ENCODE measurements at regions not wholly inside any gene's neighbourhood (a gene's known extent, or its start where the extent isn't known, plus 50 kb on each side); places are given as distances from the start of the nearest gene placed in this dataset.

GRCh38 chr13:24099490-24099889, 61.0 kb upstream of the SPATA13 start:
- Histone ChIP-seq H3K36me3 (ENCODE audit: control insufficient read depth, insufficient read depth, low read length) (no peaks in the 10 kb centered on the region), H3K27me3 (replicated peaks; ENCODE audit: control insufficient read depth, insufficient read depth, low read length) (no peaks in the 10 kb centered on the region), H3K4me3 (replicated peaks; ENCODE audit: low read depth, low read length) (no peak overlapping the region)
- no peak for DNase-seq (ENCODE audit: extremely low read depth, insufficient read length)
- no peak for TF ChIP-seq CTCF (IDR thresholded peaks at IDR 0.05; ENCODE audit: insufficient read depth, low read length, poor library complexity, severe bottlenecking)

GRCh38 chr13:24100188-24100587, 60.3 kb upstream of the SPATA13 start:
- no peaks in the 10 kb centered on the region for H3K36me3 ChIP-seq (ENCODE audit: control insufficient read depth, insufficient read depth, low read length)
- no peak overlapping the region for H3K4me3 ChIP-seq (replicated peaks; ENCODE audit: low read depth, low read length)
- TF ChIP-seq CTCF (IDR thresholded peaks at IDR 0.05; ENCODE audit: insufficient read depth, low read length, poor library complexity, severe bottlenecking) = no peak
- no peaks in the 10 kb centered on the region for H3K27me3 ChIP-seq (replicated peaks; ENCODE audit: control insufficient read depth, insufficient read depth, low read length)
- no peak for DNase-seq (ENCODE audit: extremely low read depth, insufficient read length)

GRCh38 chr13:24103782-24104372, 56.6 kb upstream of the SPATA13 start:
- H3K27me3 ChIP-seq (replicated peaks; ENCODE audit: control insufficient read depth, insufficient read depth, low read length) = no peaks in the 10 kb centered on the region
- no peak for DNase-seq (ENCODE audit: extremely low read depth, insufficient read length)
- H3K4me3 ChIP-seq (replicated peaks; ENCODE audit: low read depth, low read length) = no peak overlapping the region
- no peak for TF ChIP-seq CTCF (IDR thresholded peaks at IDR 0.05; ENCODE audit: insufficient read depth, low read length, poor library complexity, severe bottlenecking)
- no peaks in the 10 kb centered on the region for H3K36me3 ChIP-seq (ENCODE audit: control insufficient read depth, insufficient read depth, low read length)

- TF ChIP-seq CTCF (IDR thresholded peaks at IDR 0.05; ENCODE audit: insufficient read depth, low read length, poor library complexity, severe bottlenecking) = no peak
- Histone ChIP-seq H3K27me3 (replicated peaks; ENCODE audit: control insufficient read depth, insufficient read depth, low read length) (no peaks in the 10 kb centered on the region), H3K4me3 (replicated peaks; ENCODE audit: low read depth, low read length) (no peak overlapping the region), H3K36me3 (ENCODE audit: control insufficient read depth, insufficient read depth, low read length) (no peaks in the 10 kb centered on the region)
- DNase-seq (ENCODE audit: extremely low read depth, insufficient read length) = no peak
Observed at GRCh38 chr13:24104723-24105122, 55.8 kb upstream of the SPATA13 start.

- Histone ChIP-seq H3K27me3 (replicated peaks; ENCODE audit: control insufficient read depth, insufficient read depth, low read length) (peaks cover 2% of the 10 kb centered on the region), H3K36me3 (ENCODE audit: control insufficient read depth, insufficient read depth, low read length) (no peaks in the 10 kb centered on the region), H3K4me3 (replicated peaks; ENCODE audit: low read depth, low read length) (no peak overlapping the region)
- DNase-seq (ENCODE audit: extremely low read depth, insufficient read length) = no peak
- TF ChIP-seq CTCF (IDR thresholded peaks at IDR 0.05; ENCODE audit: insufficient read depth, low read length, poor library complexity, severe bottlenecking) = no peak
Observed at GRCh38 chr13:24106429-24106828, 54.1 kb upstream of the SPATA13 start.
